ENCODE measurements at regions not wholly inside any gene's neighbourhood (a gene's known extent, or its start where the extent isn't known, plus 50 kb on each side); places are given as distances from the start of the nearest gene placed in this dataset.

DNA sequence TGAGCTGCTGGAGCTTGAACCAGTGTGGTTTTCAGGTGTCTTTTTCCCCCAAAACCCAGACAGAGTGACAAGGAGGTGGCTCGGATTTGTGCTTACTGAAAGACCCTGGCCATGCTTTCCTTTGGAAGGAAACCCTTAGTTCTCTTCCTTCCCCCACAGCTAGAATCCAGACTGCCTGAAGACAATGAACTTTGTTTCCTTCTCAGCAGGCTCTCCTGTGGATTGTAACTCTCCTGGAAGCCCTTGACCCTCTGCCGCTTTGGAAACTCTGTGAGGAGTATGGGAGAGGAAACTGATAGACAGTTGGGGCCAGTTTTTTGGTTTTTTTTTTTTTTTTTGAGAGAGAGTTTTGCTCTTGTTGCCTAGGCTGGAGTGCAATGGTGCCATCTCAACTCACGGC lies 62.1 kb upstream of the SESN3 start:
- ATAC-seq: no peak
- no peak for TF ChIP-seq GLIS3 (CRISPR knock-in tag; IDR thresholded peaks at IDR 0.05)
- no peak for TF ChIP-seq ZNF565 (CRISPR knock-in tag; conservative IDR thresholded peaks at IDR 0.05; ENCODE audit: low read depth)
- TF ChIP-seq, protein P1, sequence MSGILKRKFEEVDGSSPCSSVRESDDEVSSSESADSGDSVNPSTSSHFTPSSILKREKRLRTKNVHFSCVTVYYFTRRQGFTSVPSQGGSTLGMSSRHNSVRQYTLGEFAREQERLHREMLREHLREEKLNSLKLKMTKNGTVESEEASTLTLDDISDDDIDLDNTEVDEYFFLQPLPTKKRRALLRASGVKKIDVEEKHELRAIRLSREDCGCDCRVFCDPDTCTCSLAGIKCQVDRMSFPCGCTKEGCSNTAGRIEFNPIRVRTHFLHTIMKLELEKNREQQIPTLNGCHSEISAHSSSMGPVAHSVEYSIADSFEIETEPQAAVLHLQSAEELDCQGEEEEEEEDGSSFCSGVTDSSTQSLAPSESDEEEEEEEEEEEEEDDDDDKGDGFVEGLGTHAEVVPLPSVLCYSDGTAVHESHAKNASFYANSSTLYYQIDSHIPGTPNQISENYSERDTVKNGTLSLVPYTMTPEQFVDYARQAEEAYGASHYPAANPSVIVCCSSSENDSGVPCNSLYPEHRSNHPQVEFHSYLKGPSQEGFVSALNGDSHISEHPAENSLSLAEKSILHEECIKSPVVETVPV (CRISPR knock-in tag; IDR thresholded peaks at IDR 0.05): no peak
- TF ChIP-seq ZFP3 (CRISPR knock-in tag; IDR thresholded peaks at IDR 0.05): no peak
- TF ChIP-seq, protein P2, sequence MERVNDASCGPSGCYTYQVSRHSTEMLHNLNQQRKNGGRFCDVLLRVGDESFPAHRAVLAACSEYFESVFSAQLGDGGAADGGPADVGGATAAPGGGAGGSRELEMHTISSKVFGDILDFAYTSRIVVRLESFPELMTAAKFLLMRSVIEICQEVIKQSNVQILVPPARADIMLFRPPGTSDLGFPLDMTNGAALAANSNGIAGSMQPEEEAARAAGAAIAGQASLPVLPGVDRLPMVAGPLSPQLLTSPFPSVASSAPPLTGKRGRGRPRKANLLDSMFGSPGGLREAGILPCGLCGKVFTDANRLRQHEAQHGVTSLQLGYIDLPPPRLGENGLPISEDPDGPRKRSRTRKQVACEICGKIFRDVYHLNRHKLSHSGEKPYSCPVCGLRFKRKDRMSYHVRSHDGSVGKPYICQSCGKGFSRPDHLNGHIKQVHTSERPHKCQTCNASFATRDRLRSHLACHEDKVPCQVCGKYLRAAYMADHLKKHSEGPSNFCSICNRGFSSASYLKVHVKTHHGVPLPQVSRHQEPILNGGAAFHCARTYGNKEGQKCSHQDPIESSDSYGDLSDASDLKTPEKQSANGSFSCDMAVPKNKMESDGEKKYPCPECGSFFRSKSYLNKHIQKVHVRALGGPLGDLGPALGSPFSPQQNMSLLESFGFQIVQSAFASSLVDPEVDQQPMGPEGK (CRISPR knock-in tag; IDR thresholded peaks at IDR 0.05; ENCODE audit: borderline replicate concordance): no peak
- TF ChIP-seq ZNF8 (CRISPR knock-in tag; IDR thresholded peaks at IDR 0.05): no peak
- no peak for TF ChIP-seq ZNF70 (CRISPR knock-in tag; IDR thresholded peaks at IDR 0.05)
- no peak for TF ChIP-seq OSR1 (CRISPR knock-in tag; IDR thresholded peaks at IDR 0.05)
- no peak for TF ChIP-seq TCF4 (CRISPR knock-in tag; IDR thresholded peaks at IDR 0.05; ENCODE audit: borderline replicate concordance)
- TF ChIP-seq ARNTL (CRISPR knock-in tag; IDR thresholded peaks at IDR 0.05; ENCODE audit: borderline replicate concordance, low read depth): no peak
- TF ChIP-seq SNAI2 (CRISPR knock-in tag; IDR thresholded peaks at IDR 0.05): no peak
- TF ChIP-seq ZFP30 (CRISPR knock-in tag; IDR thresholded peaks at IDR 0.05): no peak
- no peak for TF ChIP-seq RARB (CRISPR knock-in tag; IDR thresholded peaks at IDR 0.05)
- TF ChIP-seq ESRRG (CRISPR knock-in tag; IDR thresholded peaks at IDR 0.05): no peak
- TF ChIP-seq, protein P3, sequence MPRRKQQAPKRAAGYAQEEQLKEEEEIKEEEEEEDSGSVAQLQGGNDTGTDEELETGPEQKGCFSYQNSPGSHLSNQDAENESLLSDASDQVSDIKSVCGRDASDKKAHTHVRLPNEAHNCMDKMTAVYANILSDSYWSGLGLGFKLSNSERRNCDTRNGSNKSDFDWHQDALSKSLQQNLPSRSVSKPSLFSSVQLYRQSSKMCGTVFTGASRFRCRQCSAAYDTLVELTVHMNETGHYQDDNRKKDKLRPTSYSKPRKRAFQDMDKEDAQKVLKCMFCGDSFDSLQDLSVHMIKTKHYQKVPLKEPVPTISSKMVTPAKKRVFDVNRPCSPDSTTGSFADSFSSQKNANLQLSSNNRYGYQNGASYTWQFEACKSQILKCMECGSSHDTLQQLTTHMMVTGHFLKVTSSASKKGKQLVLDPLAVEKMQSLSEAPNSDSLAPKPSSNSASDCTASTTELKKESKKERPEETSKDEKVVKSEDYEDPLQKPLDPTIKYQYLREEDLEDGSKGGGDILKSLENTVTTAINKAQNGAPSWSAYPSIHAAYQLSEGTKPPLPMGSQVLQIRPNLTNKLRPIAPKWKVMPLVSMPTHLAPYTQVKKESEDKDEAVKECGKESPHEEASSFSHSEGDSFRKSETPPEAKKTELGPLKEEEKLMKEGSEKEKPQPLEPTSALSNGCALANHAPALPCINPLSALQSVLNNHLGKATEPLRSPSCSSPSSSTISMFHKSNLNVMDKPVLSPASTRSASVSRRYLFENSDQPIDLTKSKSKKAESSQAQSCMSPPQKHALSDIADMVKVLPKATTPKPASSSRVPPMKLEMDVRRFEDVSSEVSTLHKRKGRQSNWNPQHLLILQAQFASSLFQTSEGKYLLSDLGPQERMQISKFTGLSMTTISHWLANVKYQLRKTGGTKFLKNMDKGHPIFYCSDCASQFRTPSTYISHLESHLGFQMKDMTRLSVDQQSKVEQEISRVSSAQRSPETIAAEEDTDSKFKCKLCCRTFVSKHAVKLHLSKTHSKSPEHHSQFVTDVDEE (CRISPR knock-in tag; IDR thresholded peaks at IDR 0.05): no peak
- no peak for TF ChIP-seq BACH2 (CRISPR knock-in tag; IDR thresholded peaks at IDR 0.05; ENCODE audit: borderline replicate concordance)
- TF ChIP-seq, protein P4, sequence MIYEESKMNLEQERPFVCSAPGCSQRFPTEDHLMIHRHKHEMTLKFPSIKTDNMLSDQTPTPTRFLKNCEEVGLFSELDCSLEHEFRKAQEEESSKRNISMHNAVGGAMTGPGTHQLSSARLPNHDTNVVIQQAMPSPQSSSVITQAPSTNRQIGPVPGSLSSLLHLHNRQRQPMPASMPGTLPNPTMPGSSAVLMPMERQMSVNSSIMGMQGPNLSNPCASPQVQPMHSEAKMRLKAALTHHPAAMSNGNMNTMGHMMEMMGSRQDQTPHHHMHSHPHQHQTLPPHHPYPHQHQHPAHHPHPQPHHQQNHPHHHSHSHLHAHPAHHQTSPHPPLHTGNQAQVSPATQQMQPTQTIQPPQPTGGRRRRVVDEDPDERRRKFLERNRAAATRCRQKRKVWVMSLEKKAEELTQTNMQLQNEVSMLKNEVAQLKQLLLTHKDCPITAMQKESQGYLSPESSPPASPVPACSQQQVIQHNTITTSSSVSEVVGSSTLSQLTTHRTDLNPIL (CRISPR knock-in tag; IDR thresholded peaks at IDR 0.05; ENCODE audit: low read depth): no peak
- no peak for TF ChIP-seq ISL1 (CRISPR knock-in tag; IDR thresholded peaks at IDR 0.05)

DNA sequence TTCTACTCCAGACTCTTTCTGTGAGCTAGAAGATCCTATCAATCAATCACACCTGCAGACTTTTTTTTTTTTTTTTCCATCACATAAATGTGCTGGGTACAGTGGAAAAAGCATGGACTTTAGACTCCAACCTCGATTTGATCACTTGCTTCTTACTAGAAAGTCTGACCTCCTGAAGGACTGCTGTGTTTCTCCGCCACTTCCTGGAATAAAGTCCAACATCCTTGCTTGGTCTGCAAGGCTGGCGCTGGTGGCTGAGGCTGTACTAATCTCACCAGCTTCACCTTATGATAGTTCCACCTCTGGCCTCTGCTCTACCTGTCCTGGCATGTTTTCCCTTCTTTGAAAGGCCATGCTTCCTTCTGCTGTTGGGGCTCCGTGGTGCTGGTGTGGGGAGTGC lies 60.9 kb upstream of the SESN3 start:
- ATAC-seq: no peak
- TF ChIP-seq, protein P4 (CRISPR knock-in tag; IDR thresholded peaks at IDR 0.05; ENCODE audit: low read depth): no peak
- no peak for TF ChIP-seq GLIS3 (CRISPR knock-in tag; IDR thresholded peaks at IDR 0.05)
- TF ChIP-seq ZFP3 (CRISPR knock-in tag; IDR thresholded peaks at IDR 0.05): no peak
- no peak for TF ChIP-seq TOX (CRISPR knock-in tag; IDR thresholded peaks at IDR 0.05; ENCODE audit: borderline replicate concordance)
- TF ChIP-seq ISL1 (CRISPR knock-in tag; IDR thresholded peaks at IDR 0.05): no peak
- TF ChIP-seq, protein P2 (CRISPR knock-in tag; IDR thresholded peaks at IDR 0.05; ENCODE audit: borderline replicate concordance): no peak

All from SK-N-SH treated with all-trans-retinoic acid at 6 μM for 48 hours (cell line).